IMR-90 (cell line): ENCODE measurements at regions not wholly inside any gene's neighbourhood (a gene's known extent, or its start where the extent isn't known, plus 50 kb on each side); places are given as distances from the start of the nearest gene placed in this dataset.

Experiments used
- ATAC-seq: fragments of 200-7000 bp; cut with Tn5 transposase; 2 replicates; pipeline ENCODE4 v1.9.1; 2020; ENCODE audit warnings: low read depth, mild to moderate bottlenecking, moderate library complexity
- BruUV-seq: library from RNA; stranded (reverse); fragments of 400-500 nt; replicated peaks from 2 replicates; lab custom pipeline; 2021; lab: Mats Ljungman, UMichigan
- CTCF ChIA-PET: fragments of 300-600 bp; formaldehyde crosslinking; extraction: SDS; loops from one replicate; lab custom pipeline; 2021; ENCODE audit warnings: antibody characterized with exemption; lab: Yijun Ruan, JAX
- POLR2A ChIA-PET: fragments of 300-600 bp; sonication (Branson Sonifier 250); formaldehyde crosslinking; loops from one replicate; lab custom pipeline; 2022; ENCODE audit warnings: antibody characterized with exemption; ENCODE audit not compliant: unreplicated experiment; lab: Charles Lee
- DNase-seq: peaks from one replicate; pipeline ENCODE4 v3.0.0; 2013
- H2AFZ ChIP-seq: replicated peaks from 2 replicates; pipeline ENCODE3; 2013; ENCODE audit warnings: low read length, mild to moderate bottlenecking; ENCODE audit not compliant: poor library complexity
- H2AK5ac ChIP-seq: 2 replicates; pipeline ENCODE4 v1.6.1; 2013; ENCODE audit warnings: low read depth, low read length, inconsistent platforms
- H2AK9ac ChIP-seq: replicated peaks from 2 replicates; pipeline ENCODE3; 2013; ENCODE audit warnings: mild to moderate bottlenecking, low read depth, low read length, moderate library complexity; ENCODE audit not compliant: poor library complexity
- H2BK120ac ChIP-seq: 2 replicates; pipeline ENCODE4 v1.6.1; 2013; ENCODE audit warnings: low read depth, low read length, inconsistent platforms
- H2BK15ac ChIP-seq: 3 replicates; pipeline ENCODE4 v1.6.1; 2013; ENCODE audit warnings: low read depth, low read length, inconsistent platforms
- H2BK20ac ChIP-seq: 2 replicates; pipeline ENCODE4 v1.6.1; 2013; ENCODE audit warnings: low read depth, mild to moderate bottlenecking, inconsistent platforms, low read length, moderate library complexity
- H2BK5ac ChIP-seq: 2 replicates; pipeline ENCODE4 v1.6.1; 2013; ENCODE audit warnings: mild to moderate bottlenecking, low read depth, low read length, inconsistent platforms; ENCODE audit not compliant: poor library complexity, severe bottlenecking
- H3K14ac ChIP-seq: replicated peaks from 2 replicates; pipeline ENCODE4 v1.6.1; 2013; ENCODE audit warnings: low read depth, low read length, inconsistent platforms
- H3K18ac ChIP-seq: 2 replicates; pipeline ENCODE4 v1.6.1; 2013; ENCODE audit warnings: low read depth, low read length, control low read depth
- H3K23ac ChIP-seq: 2 replicates; pipeline ENCODE4 v1.6.1; 2013; ENCODE audit warnings: low read depth, low read length, inconsistent platforms
- H3K27ac ChIP-seq: 2 replicates; pipeline ENCODE4 v1.5.1; 2013; ENCODE audit warnings: mild to moderate bottlenecking, control low read depth, low read length; ENCODE audit not compliant: insufficient read depth
- H3K27me3 ChIP-seq: 2 replicates; pipeline ENCODE4 v1.6.1; 2013; ENCODE audit warnings: low read length; ENCODE audit not compliant: control insufficient read depth, insufficient read depth
- H3K36me3 ChIP-seq: 2 replicates; pipeline ENCODE4 v1.6.1; 2013; ENCODE audit warnings: low read length, mixed read lengths; ENCODE audit not compliant: control insufficient read depth, insufficient read depth
- H3K4ac ChIP-seq: 2 replicates; pipeline ENCODE4 v1.6.1; 2013; ENCODE audit warnings: low read depth, low read length, inconsistent platforms
- H3K4me1 ChIP-seq: 2 replicates; pipeline ENCODE4 v1.6.1; 2013; ENCODE audit warnings: low read length, mixed read lengths; ENCODE audit not compliant: control insufficient read depth, insufficient read depth
- H3K4me2 ChIP-seq: 2 replicates; pipeline ENCODE4 v1.6.1; 2013; ENCODE audit warnings: low read depth, mild to moderate bottlenecking, control low read depth, low read length, moderate library complexity
- H3K4me3 ChIP-seq: 2 replicates; pipeline ENCODE4 v1.5.1; 2013; ENCODE audit warnings: low read depth, mild to moderate bottlenecking, control low read depth, low read length, moderate library complexity; ENCODE audit not compliant: insufficient read depth
- H3K56ac ChIP-seq: 2 replicates; pipeline ENCODE4 v1.6.1; 2013; ENCODE audit warnings: low read length, inconsistent platforms; ENCODE audit not compliant: insufficient read depth; ENCODE audit errors: extremely low read depth
- H3K79me1 ChIP-seq, 2 experiments: 2 replicates each; pipeline ENCODE4 v1.6.1; 2013; ENCODE audit warnings: low read length in 2 of 2, inconsistent platforms in 1 of 2, low read depth in 1 of 2
- H3K9ac ChIP-seq: 2 replicates; pipeline ENCODE4 v1.6.1; 2013; ENCODE audit warnings: low read depth, low read length, control low read depth
- H3K9me1 ChIP-seq: 2 replicates; pipeline ENCODE4 v1.6.1; 2013; ENCODE audit warnings: low read length, inconsistent platforms; ENCODE audit not compliant: insufficient read depth
- H3K9me3 ChIP-seq: 2 replicates; pipeline ENCODE4 v1.6.1; 2013; ENCODE audit warnings: low read length; ENCODE audit not compliant: control insufficient read depth, insufficient read depth
- H4K20me1 ChIP-seq: 2 replicates; pipeline ENCODE4 v1.6.1; 2013; ENCODE audit warnings: low read length, inconsistent platforms; ENCODE audit not compliant: insufficient read depth
- H4K5ac ChIP-seq: 2 replicates; pipeline ENCODE4 v1.6.1; 2013; ENCODE audit warnings: mild to moderate bottlenecking, low read depth, low read length, control low read depth
- H4K8ac ChIP-seq, 2 experiments: 2 replicates each; pipeline ENCODE4 v1.6.1; 2013; ENCODE audit warnings: low read depth in 2 of 2, low read length in 2 of 2, control low read depth in 1 of 2, inconsistent platforms in 1 of 2
- H4K91ac ChIP-seq: 2 replicates; pipeline ENCODE4 v1.6.1; 2013; ENCODE audit warnings: low read depth, low read length, inconsistent platforms; ENCODE audit not compliant: insufficient read depth
- CEBPB ChIP-seq: IDR thresholded peaks from 2 replicates; pipeline ENCODE4 v1.6.1; 2012; ENCODE audit warnings: low read depth, low read length, improper control_type of control experiment
- POLR2A ChIP-seq: IDR thresholded peaks from 2 replicates; pipeline ENCODE4 v1.6.1; 2012; ENCODE audit warnings: mild to moderate bottlenecking, low read depth, low read length
- RAD21 ChIP-seq: IDR thresholded peaks from 2 replicates; pipeline ENCODE4 v1.6.1; 2012; ENCODE audit warnings: low read length, improper control_type of control experiment
- RFX5 ChIP-seq: IDR thresholded peaks from 2 replicates; pipeline ENCODE4 v1.8.0; 2012; ENCODE audit warnings: low read depth, mild to moderate bottlenecking, low read length, moderate library complexity
- WGBS, 2 experiments: methylation state at CpG; one replicate each; pipeline versions ENCODE4 v1.1.5 to v1.1.7; 2013; ENCODE audit warnings: missing lambda C conversion rate in 2 of 2; ENCODE audit not compliant: insufficient read length in 1 of 2; ENCODE audit errors: extremely low coverage in 2 of 2; 5-methylcytosine and 5-hydroxymethylcytosine counted together
- dilution Hi-C: fragments of 300-500 bp; cut with HindIII; formaldehyde crosslinking; loops from one replicate; pipeline ENCODE4 v1.14.3; 2018; ENCODE audit warnings: low sequenced_read_pairs; ENCODE audit not compliant: unreplicated experiment
- in situ Hi-C: fragments of 300-500 bp; cut with MboI; formaldehyde crosslinking; loops from 3 replicates; pipeline ENCODE4 v1.14.3; 2019; ENCODE audit warnings: low sequenced_read_pairs, inconsistent platforms, mixed read lengths
- intact Hi-C: fragments of 100-400 bp; cut with micrococcal nuclease; formaldehyde crosslinking; loops from 2 replicates; pipeline ENCODE4 v1.10.0; 2022
- TF ChIP-seq, protein P1 (sequence below): fragments of 150-350 bp; IDR thresholded peaks from 2 replicates; pipeline ENCODE4 v1.6.1; 2017; ENCODE audit warnings: mild to moderate bottlenecking, antibody characterized with exemption, low read length, low read depth
- TF ChIP-seq, protein P2 (sequence below): fragments of 150-350 bp; IDR thresholded peaks from 2 replicates; pipeline ENCODE4 v1.6.1; 2016; ENCODE audit warnings: low read depth, mild to moderate bottlenecking, low read length, moderate library complexity, borderline replicate concordance

DNA sequence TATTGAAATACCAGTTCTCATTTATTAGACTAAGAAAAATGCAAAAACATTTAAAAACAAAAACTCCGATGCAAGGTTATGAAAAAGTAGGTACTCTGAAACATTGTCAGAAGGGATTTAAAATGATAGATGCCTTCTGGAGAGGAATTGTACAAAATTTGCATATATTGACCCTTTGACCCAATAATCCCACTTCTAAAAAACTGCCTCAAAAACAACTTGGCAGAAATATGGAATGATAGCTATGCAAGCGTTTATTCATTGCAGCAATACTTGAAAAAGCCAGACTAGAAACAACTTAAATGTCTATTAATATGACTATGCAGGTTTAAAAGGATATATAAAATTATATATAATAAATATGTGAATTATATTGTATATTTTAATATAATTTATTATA is 118.4 kb downstream of the PLK2 start:
- H3K23ac ChIP-seq: no peak overlapping the region
- H3K14ac ChIP-seq: no peak overlapping the region
- in situ Hi-C loops: no loop called here
- WGBS, 2 experiments: no CpG with 5 or more reads among the region's 2 CpGs
- no peak overlapping the region for H2BK20ac ChIP-seq
- no peak overlapping the region for H3K4me2 ChIP-seq
- no peak overlapping the region for H2BK5ac ChIP-seq
- intact Hi-C loops: no loop called here
- no peaks in the 10 kb centered on the region for H3K79me1 ChIP-seq
- ChIA-PET POLR2A (no interaction called here), CTCF (no interaction called here)
- TF ChIP-seq POLR2A (no peak), RFX5 (no peak), CEBPB (no peak), RAD21 (no peak)
- TF ChIP-seq, protein P1, sequence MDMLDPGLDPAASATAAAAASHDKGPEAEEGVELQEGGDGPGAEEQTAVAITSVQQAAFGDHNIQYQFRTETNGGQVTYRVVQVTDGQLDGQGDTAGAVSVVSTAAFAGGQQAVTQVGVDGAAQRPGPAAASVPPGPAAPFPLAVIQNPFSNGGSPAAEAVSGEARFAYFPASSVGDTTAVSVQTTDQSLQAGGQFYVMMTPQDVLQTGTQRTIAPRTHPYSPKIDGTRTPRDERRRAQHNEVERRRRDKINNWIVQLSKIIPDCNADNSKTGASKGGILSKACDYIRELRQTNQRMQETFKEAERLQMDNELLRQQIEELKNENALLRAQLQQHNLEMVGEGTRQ: no peak
- TF ChIP-seq, protein P2, sequence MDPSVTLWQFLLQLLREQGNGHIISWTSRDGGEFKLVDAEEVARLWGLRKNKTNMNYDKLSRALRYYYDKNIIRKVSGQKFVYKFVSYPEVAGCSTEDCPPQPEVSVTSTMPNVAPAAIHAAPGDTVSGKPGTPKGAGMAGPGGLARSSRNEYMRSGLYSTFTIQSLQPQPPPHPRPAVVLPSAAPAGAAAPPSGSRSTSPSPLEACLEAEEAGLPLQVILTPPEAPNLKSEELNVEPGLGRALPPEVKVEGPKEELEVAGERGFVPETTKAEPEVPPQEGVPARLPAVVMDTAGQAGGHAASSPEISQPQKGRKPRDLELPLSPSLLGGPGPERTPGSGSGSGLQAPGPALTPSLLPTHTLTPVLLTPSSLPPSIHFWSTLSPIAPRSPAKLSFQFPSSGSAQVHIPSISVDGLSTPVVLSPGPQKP: no peak
- no TSS peak for BruUV-seq
- no peaks in the 10 kb centered on the region for H3K9me3 ChIP-seq
- H2AK9ac ChIP-seq: no peak overlapping the region
- dilution Hi-C loops: no loop called here
- no peak overlapping the region for H3K56ac ChIP-seq
- H3K4ac ChIP-seq: no peak overlapping the region
- H3K27me3 ChIP-seq: no peaks in the 10 kb centered on the region
- no peaks in the 10 kb centered on the region for H4K20me1 ChIP-seq
- H3K4me1 ChIP-seq: no peaks in the 10 kb centered on the region
- no peak overlapping the region for H2AFZ ChIP-seq
- no peak overlapping the region for H4K91ac ChIP-seq
- no peak overlapping the region for H3K27ac ChIP-seq
- no peak overlapping the region for H3K18ac ChIP-seq
- no peak overlapping the region for H2AK5ac ChIP-seq
- no peak overlapping the region for H3K9ac ChIP-seq
- H2BK120ac ChIP-seq: no peak overlapping the region
- ATAC-seq: no peak
- H4K8ac ChIP-seq: no peak overlapping the region
- H4K5ac ChIP-seq: no peak overlapping the region
- H3K4me3 ChIP-seq: no peak overlapping the region
- H3K36me3 ChIP-seq: no peaks in the 10 kb centered on the region
- no peaks in the 10 kb centered on the region for H3K9me1 ChIP-seq
- H2BK15ac ChIP-seq: no peak overlapping the region
- no peak for DNase-seq
